HG02981 (cell line): ENCODE measurements at regions not wholly inside any gene's neighbourhood (a gene's known extent, or its start where the extent isn't known, plus 50 kb on each side); places are given as distances from the start of the nearest gene placed in this dataset.
"Not testable (repeated sequence)": the region's sequence is repeated elsewhere in the genome, so short reads cannot be mapped to it uniquely, and the experiment has no call there.

Experiments
- ATAC-seq: cut with Tn5 transposase; IDR thresholded peaks from one replicate; pipeline ENCODE4 v1.9.1; 2021; ENCODE audit warnings: mild to moderate bottlenecking, moderate library complexity; ENCODE audit not compliant: unreplicated experiment

DNA sequence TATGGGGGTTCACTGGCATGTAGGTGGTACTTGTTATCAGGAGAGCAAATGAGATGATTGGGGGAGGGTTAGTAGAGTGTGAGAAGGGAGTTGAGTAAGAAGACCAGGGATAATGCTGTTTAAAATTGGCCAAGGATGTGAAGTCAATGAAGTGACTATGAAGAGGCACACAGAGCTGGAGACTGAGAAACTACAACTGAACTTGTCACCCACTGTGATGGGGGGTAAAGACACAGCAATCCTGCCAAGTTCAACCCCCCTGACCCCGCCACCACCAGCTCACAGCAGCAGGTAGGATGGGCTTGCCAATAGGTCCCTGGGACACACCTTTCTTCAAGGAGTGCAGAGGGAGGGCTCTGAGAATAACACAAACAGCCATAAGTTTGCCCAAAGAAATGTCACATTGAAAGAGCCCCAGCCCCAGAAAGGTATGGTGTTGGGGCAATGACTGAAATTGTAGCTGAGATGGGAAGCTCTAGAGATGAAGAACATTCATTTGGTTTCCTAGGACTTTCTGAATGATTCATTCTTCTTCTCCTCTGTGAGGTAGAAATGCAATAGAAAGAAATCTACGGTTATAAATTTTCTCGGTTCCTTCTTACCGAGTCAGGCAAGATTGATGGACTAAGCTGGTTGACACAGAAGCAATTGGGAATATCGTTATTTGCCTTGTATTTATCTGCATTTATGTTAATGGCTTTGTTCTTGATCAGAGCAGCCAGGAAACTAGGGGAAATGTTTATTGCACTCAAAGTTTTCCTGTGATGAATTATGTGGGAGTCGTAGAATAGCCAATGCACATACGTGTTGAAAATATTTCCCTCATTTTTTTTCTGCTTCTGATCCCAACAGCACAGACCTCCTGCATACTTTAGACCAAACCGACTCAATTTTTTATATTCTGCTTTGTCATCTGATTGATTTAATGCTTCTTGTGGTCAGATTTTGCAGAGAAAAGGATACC is 595.2 kb upstream of the CDH11 start:
- ATAC-seq: no peak

DNA sequence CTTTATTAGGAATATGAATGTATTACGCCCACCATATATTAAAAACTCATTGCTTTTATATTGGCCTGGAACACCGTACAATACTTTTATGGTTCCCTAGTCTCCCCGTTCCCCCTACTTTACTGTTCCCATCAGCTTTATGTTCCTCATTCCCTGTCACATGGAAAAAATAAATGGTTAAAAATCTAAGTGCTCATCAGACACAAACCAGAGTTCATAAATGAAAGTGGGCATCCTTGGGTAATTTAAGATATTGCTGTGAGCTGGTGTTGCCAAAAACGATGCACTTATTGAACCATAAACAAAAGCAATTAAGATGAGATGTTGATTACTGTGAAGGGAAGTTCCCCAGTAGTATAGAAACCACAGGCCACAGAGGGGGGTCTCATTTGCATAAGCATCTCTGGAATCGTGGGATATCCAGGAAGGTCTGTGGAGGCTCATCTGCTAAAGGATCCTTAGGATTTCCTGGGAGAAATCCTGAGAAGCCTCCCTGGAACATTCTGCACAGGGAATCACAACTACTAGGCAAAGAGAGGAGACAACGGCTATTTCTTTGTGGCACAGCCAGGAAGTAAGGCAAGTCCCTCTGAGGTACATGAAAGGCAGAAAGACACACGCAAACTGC is 591.4 kb upstream of the CDH11 start:
- no peak for ATAC-seq

- ATAC-seq: no peak
Measured at GRCh38 chr16:65710107-65710506, 588.2 kb upstream of the CDH11 start.

- no peak for ATAC-seq
Measured at GRCh38 chr16:65704866-65705265, 583.0 kb upstream of the CDH11 start.

DNA sequence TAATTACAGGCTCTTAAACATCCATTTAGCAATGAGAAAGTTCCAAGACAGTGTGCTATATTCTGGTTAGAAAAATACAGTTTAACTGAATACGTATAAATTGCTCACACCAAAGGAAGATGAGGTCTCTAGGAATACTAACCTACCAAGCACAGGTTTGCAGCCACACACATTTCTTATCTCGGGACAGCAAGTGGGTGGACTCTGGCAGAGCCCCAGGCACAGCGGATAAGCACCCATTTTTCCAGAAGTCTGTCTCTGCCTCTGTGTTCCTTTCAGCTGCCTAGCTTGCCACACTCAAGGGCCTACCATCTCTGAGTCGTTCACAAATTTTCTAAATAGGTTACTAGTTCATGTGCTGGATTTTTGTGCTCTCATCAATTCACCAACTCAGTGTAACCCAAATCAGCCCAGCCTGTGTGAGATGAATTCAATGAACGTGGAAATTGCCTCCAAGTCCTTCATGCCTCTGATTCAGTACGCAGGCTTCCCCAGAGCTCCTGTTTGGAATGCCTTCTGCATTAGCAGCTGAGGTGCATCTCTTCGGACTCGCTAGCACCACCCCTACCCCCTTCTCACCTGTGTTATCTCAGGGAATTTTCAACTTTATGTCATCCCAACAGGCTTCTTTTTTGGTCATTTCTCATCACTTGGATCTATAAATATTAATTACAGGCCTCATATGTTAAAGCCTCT is 581.0 kb upstream of the CDH11 start:
- no peak for ATAC-seq

- no peak for ATAC-seq
Measured at GRCh38 chr16:65700596-65700995, 578.7 kb upstream of the CDH11 start.

GRCh38 chr16:65698791-65699321 is 577.0 kb upstream of the CDH11 start:
- ATAC-seq: no peak

GRCh38 chr16:65697521-65697920 is 575.7 kb upstream of the CDH11 start:
- ATAC-seq: no peak

- ATAC-seq: no peak
Measured at GRCh38 chr16:65697065-65697464, 575.2 kb upstream of the CDH11 start.

DNA sequence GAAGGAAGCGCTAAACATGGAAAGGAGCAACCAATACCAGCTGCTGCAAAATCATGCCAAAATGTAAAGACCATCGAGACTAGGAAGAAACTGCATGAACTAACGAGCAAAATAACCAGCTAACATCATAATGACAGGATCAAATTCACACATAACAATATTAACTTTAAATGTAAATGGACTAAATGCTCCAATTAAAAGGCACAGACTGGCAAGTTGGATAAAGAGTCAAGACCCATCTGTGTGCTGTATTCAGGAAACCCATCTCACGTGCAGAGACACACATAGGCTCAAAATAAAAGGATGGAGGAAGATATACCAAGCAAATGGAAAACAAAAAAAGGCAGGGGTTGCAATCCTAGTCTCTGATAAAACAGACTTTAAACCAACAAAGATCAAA is 570.0 kb upstream of the CDH11 start:
- ATAC-seq: not testable (repeated sequence)

- no peak for ATAC-seq
Measured at GRCh38 chr16:65689726-65690125, 567.9 kb upstream of the CDH11 start.

DNA sequence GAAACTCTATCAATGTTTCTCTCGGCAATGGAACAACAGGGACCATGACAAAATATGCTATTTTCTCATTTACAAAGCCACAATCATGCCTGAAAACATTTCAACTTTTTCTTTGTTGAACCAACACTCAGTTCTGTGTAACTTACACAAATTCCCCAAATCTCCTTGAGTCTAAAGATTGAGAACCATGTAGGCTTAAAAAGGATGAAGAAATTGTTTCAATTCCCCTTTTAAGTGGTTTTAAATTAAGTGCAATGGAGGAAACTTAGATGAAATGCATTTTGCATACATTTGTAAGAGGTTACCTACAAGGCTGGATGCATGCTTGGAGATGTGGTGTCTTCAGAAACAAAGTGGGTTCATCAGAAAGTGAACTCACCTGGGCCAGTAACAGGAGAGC is 566.4 kb upstream of the CDH11 start:
- ATAC-seq: no peak

DNA sequence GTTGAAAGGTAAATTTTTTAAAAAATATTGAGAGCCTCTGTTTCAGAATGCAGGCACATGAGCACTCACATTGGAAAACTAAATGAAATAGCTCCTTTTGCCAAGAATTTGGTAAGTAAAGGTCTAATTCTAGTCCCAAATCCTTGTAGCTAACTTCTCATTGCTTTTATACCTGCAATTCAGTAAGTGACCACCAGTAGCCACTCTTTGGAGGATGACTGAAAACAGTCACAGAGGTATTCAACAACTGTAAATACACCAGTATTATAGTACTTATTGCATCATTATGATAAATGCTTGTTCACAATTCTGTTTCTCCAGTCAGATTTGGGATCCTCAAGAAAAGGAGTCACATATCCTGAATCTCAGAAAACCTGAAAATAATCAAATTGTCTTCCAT is 562.4 kb upstream of the CDH11 start:
- ATAC-seq: no peak

- no peak for ATAC-seq
Measured at GRCh38 chr16:65681406-65681805, 559.5 kb upstream of the CDH11 start.

DNA sequence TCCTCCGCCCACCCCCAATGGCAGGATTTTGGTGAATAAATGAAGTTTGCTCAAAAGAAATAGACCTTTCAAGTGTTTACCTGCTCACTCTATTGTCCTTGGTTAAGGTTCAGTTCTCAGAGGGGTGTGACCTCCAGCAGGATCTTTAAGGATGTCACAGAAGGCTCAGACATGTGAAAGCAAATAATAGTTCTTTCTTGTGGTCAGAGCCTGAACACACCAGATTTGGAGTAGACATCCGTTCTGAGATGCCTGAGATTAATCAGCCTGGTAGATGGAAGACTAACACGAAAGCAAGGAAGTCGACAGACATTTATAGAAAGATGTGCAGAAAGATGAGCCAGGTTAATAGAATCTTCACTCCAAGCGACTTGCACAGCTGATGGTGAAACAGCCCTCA is 557.9 kb upstream of the CDH11 start:
- no peak for ATAC-seq

DNA sequence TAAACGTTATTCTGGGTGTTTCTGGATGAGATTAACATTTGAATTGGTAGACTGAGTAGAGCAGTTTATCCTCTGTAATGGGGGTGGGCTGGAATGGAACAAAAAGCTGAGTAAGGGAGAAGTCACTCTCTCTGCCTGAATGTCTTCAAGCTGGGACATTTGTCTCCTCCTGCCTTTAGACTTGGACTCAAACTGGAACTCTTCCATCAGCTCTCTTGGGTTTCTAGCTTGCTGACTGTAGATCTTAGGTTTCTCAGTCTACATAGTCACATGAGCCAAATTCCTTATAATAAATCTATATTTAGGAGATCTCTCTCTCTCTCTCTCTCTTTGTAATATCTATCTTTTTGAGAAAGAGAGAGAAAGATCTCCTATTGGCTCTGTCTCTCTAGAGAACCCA is 553.3 kb upstream of the CDH11 start:
- no peak for ATAC-seq

DNA sequence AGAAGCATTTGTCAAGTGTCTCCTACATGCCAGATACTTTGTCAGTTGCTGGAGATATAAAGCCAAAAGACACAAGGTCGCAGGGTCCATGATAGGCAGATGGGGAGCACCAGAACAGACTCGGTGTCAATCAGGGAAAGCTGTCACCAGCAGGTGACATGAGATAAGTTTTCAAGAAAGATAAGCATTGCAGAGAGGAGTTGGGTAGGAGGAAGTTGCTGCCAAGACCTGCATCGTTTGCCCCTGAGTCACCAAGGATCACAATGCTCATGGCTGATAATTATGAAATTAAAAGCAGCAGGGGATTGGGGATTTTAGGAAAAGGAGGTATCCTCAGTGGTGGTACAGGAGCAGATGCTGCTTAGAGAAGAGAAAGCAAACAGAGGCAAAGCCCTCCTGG is 551.1 kb upstream of the CDH11 start:
- no peak for ATAC-seq

DNA sequence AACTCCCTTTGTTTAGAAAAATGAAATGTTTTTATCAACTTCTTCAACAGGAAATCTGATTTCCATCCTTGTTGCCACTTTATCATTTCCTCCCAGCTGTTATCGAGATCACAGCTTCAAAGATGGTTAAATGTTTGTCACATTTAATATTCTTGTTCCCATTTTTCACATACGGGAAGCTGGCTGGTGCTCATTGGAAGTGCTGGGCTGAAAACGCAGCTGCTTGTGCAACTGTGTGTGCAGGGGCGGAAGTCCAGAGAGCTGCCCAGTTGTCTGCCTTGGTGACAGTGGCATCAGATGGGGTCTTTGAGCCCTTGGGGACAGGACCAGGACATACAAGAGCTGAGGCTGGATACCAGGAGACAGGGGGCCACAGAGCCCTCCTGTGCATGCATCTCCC is 549.2 kb upstream of the CDH11 start:
- ATAC-seq: no peak

GRCh38 chr16:65668064-65668595 is 546.3 kb upstream of the CDH11 start:
- no peak for ATAC-seq

- ATAC-seq: no peak
Measured at GRCh38 chr16:65667011-65667578, 545.2 kb upstream of the CDH11 start.
